ENCODE measurements at regions not wholly inside any gene's neighbourhood (a gene's known extent, or its start where the extent isn't known, plus 50 kb on each side); places are given as distances from the start of the nearest gene placed in this dataset.

GRCh38 chr13:107553838-107554237 lies 661.5 kb downstream of the LIG4 start:
- no peak for TF ChIP-seq CTCF (conservative IDR thresholded peaks at IDR 0.05; ENCODE audit: low read depth, low read length)
- no peak for TF ChIP-seq EZH2 (IDR thresholded peaks at IDR 0.05; ENCODE audit: borderline replicate concordance, low read depth, low read length, poor library complexity, severe bottlenecking)

Measured in A673 (cell line).